Stomach smooth muscle (tissue), 2 donors: ENCODE measurements at regions not wholly inside any gene's neighbourhood (a gene's known extent, or its start where the extent isn't known, plus 50 kb on each side); places are given as distances from the start of the nearest gene placed in this dataset.

Experiments used
- H3K27ac ChIP-seq: one replicate; pipeline ENCODE4 v1.7.0; 2013; ENCODE audit warnings: mild to moderate bottlenecking, low read length, inconsistent platforms
- H3K27me3 ChIP-seq, 2 donors: one replicate each; pipeline ENCODE4 v1.7.0; 2013; ENCODE audit warnings: low read length in 2 of 2; ENCODE audit not compliant: insufficient read depth in 2 of 2, control insufficient read depth in 1 of 2
- H3K36me3 ChIP-seq, 2 donors: one replicate each; pipeline ENCODE4 v1.7.0; 2013; ENCODE audit warnings: low read length in 2 of 2; ENCODE audit not compliant: control insufficient read depth in 2 of 2, insufficient read depth in 2 of 2
- H3K4me1 ChIP-seq: one replicate; pipeline ENCODE4 v1.7.0; 2013; ENCODE audit warnings: low read length; ENCODE audit not compliant: control insufficient read depth, insufficient read depth
- H3K4me3 ChIP-seq, 2 donors: one replicate each; pipeline ENCODE4 v1.7.0; 2013; ENCODE audit warnings: low read length in 2 of 2
- H3K9ac ChIP-seq, 2 donors: one replicate each; pipeline ENCODE4 v1.7.0; 2013; ENCODE audit warnings: low read length in 2 of 2, mild to moderate bottlenecking in 1 of 2
- H3K9me3 ChIP-seq, 2 donors: one replicate each; pipeline ENCODE4 v1.7.0; 2013; ENCODE audit warnings: low read length in 2 of 2; ENCODE audit not compliant: control insufficient read depth in 2 of 2
- donor health status: healthy.
- donor health status: Pancreatic carcinoma.

GRCh38 chr10:105973902-105974301 is 1190.6 kb downstream of the SORCS1 start:
- H3K27me3 ChIP-seq, result no peaks in the 10 kb centered on the region
- no peak overlapping the region for H3K27ac ChIP-seq
- peaks cover 10% of the 10 kb centered on the region for H3K4me1 ChIP-seq

DNA sequence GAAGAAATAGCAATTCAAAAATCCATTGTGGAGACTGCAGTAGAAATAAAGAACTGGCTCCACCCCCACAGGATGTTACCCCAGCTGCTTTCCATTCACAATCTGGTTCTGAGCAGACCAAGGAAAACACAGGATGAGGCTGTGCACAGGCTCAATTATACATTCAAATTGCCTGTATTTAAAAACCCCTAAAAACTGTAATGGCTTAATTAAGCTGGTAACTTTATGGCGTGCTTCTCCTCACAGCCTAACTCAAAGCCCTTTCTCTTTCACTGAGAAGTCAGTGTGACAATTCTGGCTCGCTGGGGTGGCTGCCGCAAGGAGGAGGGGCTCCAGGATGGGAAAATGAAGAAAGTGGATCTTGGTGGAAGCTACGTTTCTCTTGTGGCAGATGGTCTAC is 1191.1 kb downstream of the SORCS1 start:
- no peak overlapping the region for H3K4me3 ChIP-seq
- no peak overlapping the region for H3K9ac ChIP-seq
- no peaks in the 10 kb centered on the region for H3K36me3 ChIP-seq
- no peaks in the 10 kb centered on the region for H3K9me3 ChIP-seq
- H3K27ac ChIP-seq, result no peak overlapping the region
- no peaks in the 10 kb centered on the region for H3K27me3 ChIP-seq
- peaks cover 10% of the 10 kb centered on the region for H3K4me1 ChIP-seq

More at GRCh38 chr10:105973902-105974301, 1190.6 kb downstream of the SORCS1 start:
- H3K9ac ChIP-seq, result no peak overlapping the region
- no peaks in the 10 kb centered on the region for H3K9me3 ChIP-seq
- no peak overlapping the region for H3K4me3 ChIP-seq
- H3K36me3 ChIP-seq, result no peaks in the 10 kb centered on the region

- H3K27me3 ChIP-seq, result no peaks in the 10 kb centered on the region
- H3K4me3 ChIP-seq, result no peak overlapping the region
- peaks cover 10% of the 10 kb centered on the region for H3K4me1 ChIP-seq
- H3K36me3 ChIP-seq, result no peaks in the 10 kb centered on the region
- no peak overlapping the region for H3K9ac ChIP-seq
- no peak overlapping the region for H3K27ac ChIP-seq
- H3K9me3 ChIP-seq, result no peaks in the 10 kb centered on the region
Observed at GRCh38 chr10:105971460-105971859, 1193.0 kb downstream of the SORCS1 start.

GRCh38 chr10:105969884-105970377 is 1194.6 kb downstream of the SORCS1 start:
- Histone ChIP-seq H3K9me3 (no peaks in the 10 kb centered on the region), H3K27me3 (no peaks in the 10 kb centered on the region)

DNA sequence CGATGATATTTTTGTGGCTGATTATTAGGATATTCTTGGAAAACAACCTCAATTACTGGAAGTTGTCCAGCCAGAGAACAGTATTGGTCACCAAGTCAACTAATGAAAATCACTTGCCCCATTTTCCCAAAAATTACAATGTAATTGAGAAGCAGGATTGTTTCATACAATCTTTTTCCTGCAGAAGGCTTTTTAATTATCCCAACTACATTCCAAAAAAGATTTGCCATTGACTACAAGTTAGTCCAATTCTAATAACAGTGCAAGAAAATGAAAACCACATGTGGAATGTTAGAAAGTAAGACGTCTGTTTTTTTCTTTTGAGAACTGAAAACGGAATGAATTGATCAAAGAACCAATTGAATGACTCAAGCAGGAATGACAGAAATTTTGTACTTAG is 1195.8 kb downstream of the SORCS1 start:
- H3K27me3 ChIP-seq, result no peaks in the 10 kb centered on the region

More at GRCh38 chr10:105969884-105970377, 1194.6 kb downstream of the SORCS1 start:
- H3K27ac ChIP-seq, result no peak overlapping the region
- no peak overlapping the region for H3K9ac ChIP-seq
- H3K36me3 ChIP-seq, result no peaks in the 10 kb centered on the region
- H3K4me3 ChIP-seq, result no peak overlapping the region
- H3K4me1 ChIP-seq, result peaks cover 7% of the 10 kb centered on the region

GRCh38 chr10:105967256-105967655 is 1197.2 kb downstream of the SORCS1 start:
- Histone ChIP-seq H3K4me3 (no peak overlapping the region), H3K4me1 (peaks cover 10% of the 10 kb centered on the region), H3K9ac (no peak overlapping the region), H3K27ac (no peak overlapping the region), H3K36me3 (no peaks in the 10 kb centered on the region), H3K27me3 (no peaks in the 10 kb centered on the region), H3K9me3 (no peaks in the 10 kb centered on the region)

More for the DNA sequence above, 1195.8 kb downstream of the SORCS1 start:
- no peak overlapping the region for H3K4me3 ChIP-seq
- no peak overlapping the region for H3K27ac ChIP-seq
- no peaks in the 10 kb centered on the region for H3K9me3 ChIP-seq
- H3K9ac ChIP-seq, result no peak overlapping the region
- H3K4me1 ChIP-seq, result peaks cover 6% of the 10 kb centered on the region
- no peaks in the 10 kb centered on the region for H3K36me3 ChIP-seq

DNA sequence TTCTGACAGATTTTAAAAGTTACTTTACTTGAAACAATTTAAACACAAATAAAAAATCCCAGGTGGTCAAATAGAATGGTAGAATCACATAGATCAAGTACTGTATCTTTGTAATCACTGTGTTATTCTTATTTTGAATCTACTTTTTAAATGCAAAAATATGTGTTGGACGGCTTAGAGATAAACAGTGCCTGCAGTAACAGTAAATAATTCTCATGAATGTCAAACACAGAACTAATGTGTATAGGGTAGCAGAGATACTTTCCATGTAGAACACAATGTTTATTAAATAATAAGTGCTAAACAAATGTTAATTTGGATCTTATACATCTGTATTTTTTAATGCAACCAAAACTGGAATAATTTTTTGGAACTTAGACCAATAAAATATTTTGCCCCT is 1199.4 kb downstream of the SORCS1 start:
- H3K36me3 ChIP-seq, result no peaks in the 10 kb centered on the region
- H3K4me3 ChIP-seq, result no peak overlapping the region
- no peak overlapping the region for H3K27ac ChIP-seq
- no peak overlapping the region for H3K9ac ChIP-seq
- H3K9me3 ChIP-seq, result no peaks in the 10 kb centered on the region
- peaks cover 6% of the 10 kb centered on the region for H3K4me1 ChIP-seq
- H3K27me3 ChIP-seq, result no peaks in the 10 kb centered on the region

DNA sequence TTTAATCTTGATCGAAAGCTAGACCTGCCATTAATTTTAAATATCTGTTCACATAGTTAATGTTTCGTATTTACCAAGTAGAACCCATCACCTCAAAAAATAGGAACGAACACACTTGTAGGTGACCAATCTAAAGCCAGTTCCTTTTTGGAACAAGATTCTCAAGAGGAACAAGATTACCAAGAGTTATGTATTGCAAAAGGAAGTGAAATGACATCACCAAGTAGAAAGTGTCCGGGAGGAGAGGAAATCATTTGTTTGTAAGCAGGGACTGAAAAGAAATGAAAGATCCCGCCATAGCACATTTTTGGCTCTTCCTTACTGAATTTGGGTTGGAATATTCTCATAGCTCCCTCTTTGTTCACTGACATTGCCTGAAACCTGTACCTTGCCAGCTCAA is 1200.5 kb downstream of the SORCS1 start:
- Histone ChIP-seq H3K9ac (no peak overlapping the region), H3K4me1 (peaks cover 6% of the 10 kb centered on the region), H3K27me3 (no peaks in the 10 kb centered on the region), H3K9me3 (no peaks in the 10 kb centered on the region), H3K36me3 (no peaks in the 10 kb centered on the region), H3K27ac (no peak overlapping the region), H3K4me3 (no peak overlapping the region)

DNA sequence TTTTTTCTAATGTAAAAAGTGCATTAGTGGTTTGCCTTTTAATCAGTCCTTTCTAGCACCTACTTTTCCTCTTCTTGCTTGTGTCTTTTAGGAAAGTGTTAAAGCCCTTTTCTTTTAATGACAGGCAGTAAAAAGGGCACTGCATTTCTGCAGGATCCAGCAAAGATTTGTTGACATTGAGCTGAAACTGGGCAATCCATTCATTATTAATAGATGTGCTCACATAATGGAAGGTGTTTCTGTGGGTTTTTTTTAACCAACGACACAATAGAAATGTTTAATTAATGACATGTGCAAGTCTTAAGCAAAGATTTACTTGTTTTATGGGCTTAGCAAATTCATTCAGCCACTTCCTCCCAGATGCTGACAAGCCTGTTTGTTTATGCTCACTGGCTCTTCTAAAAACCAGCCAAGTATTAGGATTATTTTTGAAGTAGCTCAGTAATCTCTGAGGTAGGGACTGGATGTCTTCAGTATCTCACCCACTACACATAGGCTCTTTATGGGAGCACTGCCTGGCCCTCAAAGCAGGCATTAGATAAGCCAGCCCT is 1201.1 kb downstream of the SORCS1 start:
- Histone ChIP-seq H3K36me3 (no peaks in the 10 kb centered on the region), H3K9ac (no peak overlapping the region), H3K27ac (no peak overlapping the region)

GRCh38 chr10:105956550-105956949 is 1208.0 kb downstream of the SORCS1 start:
- Histone ChIP-seq H3K4me1 (no peaks in the 10 kb centered on the region), H3K27me3 (no peaks in the 10 kb centered on the region), H3K36me3 (no peaks in the 10 kb centered on the region), H3K9ac (no peak overlapping the region), H3K9me3 (peaks cover 0 to 2% of the 10 kb centered on the region in 2 donors), H3K4me3 (no peak overlapping the region), H3K27ac (no peak overlapping the region)

More for the DNA sequence above, 1201.1 kb downstream of the SORCS1 start:
- no peaks in the 10 kb centered on the region for H3K27me3 ChIP-seq
- H3K4me3 ChIP-seq, result no peak overlapping the region
- H3K9me3 ChIP-seq, result no peaks in the 10 kb centered on the region
- peaks cover 6% of the 10 kb centered on the region for H3K4me1 ChIP-seq

DNA sequence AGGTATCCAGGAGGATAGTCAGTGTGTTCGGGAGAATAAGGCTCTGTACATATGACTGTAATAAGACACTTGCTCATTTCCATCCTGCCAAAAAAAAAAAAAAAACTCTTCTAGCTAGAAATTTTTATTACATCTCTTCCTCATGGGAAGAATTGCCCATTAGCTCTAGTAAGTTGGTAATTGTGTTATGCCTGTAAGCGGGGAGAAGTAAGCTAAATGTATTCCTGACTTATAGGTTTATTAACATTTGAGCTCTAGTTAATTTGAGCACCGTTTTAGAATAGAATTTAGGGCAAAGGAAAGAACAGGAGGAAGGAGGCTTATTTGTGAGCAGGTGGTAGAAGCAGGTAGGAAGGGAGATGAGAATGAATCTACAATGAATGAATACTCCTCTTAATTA is 1210.6 kb downstream of the SORCS1 start:
- Histone ChIP-seq H3K27me3 (no peaks in the 10 kb centered on the region), H3K4me1 (peaks cover 7% of the 10 kb centered on the region), H3K36me3 (no peaks in the 10 kb centered on the region), H3K4me3 (no peak overlapping the region), H3K9me3 (peaks cover 0 to 2% of the 10 kb centered on the region in 2 donors), H3K27ac (no peak overlapping the region), H3K9ac (no peak overlapping the region)
